B cell (primary cell): ENCODE measurements at regions not wholly inside any gene's neighbourhood (a gene's known extent, or its start where the extent isn't known, plus 50 kb on each side); places are given as distances from the start of the nearest gene placed in this dataset.

ENCODE experiments used
- ATAC-seq: fragments of 200-7000 bp; cut with Tn5 transposase; one replicate; pipeline ENCODE4 v1.10.0; 2021; ENCODE audit warnings: low read depth, mild to moderate bottlenecking, moderate number of reproducible peaks, moderate library complexity
- CTCF ChIA-PET: fragments of 350-600 bp; sonication (Branson Sonifier 250); formaldehyde crosslinking; loops from one replicate; lab custom pipeline; 2021; ENCODE audit warnings: antibody characterized with exemption, inconsistent platforms; lab: Charles Lee
- POLR2A ChIA-PET: fragments of 350-600 bp; sonication (Branson Sonifier 250); formaldehyde crosslinking; loops from one replicate; lab custom pipeline; 2021; ENCODE audit warnings: antibody characterized with exemption; lab: Charles Lee
- DNase-seq: peaks from one replicate; pipeline ENCODE4 v3.0.0; 2013
- H2AFZ ChIP-seq: 2 replicates; pipeline ENCODE4 v1.6.1; 2012; ENCODE audit warnings: mild to moderate bottlenecking, low read depth, low read length; ENCODE audit not compliant: insufficient read depth, poor library complexity, severe bottlenecking
- H3K27ac ChIP-seq, 2 donors: 1 replicate in 1 of 2; 2 replicates in 1 of 2; pipeline ENCODE4 v1.5.1; 2012 to 2013; ENCODE audit warnings: low read length in 2 of 2, mild to moderate bottlenecking in 2 of 2, moderate library complexity in 1 of 2
- H3K27me3 ChIP-seq, 4 experiments: fragments of 200-600 bp in 1 of 4; sonication (generic) in 1 of 4; replicated peaks in 1 of 4; 1 replicate in 2 of 4; 2 replicates in 2 of 4; pipeline versions ENCODE4 v1.6.1 to v1.7.0; 2013 to 2016; ENCODE audit warnings: low read length in 3 of 4, mild to moderate bottlenecking in 2 of 4, mixed read lengths in 1 of 4, moderate library complexity in 1 of 4; ENCODE audit not compliant: insufficient read depth in 4 of 4, control insufficient read depth in 3 of 4; ENCODE audit errors: control extremely low read depth in 1 of 4
- H3K36me3 ChIP-seq, 2 experiments: replicated peaks in 1 of 2; 1 replicate in 1 of 2; 2 replicates in 1 of 2; pipeline versions ENCODE4 v1.6.1 to v1.7.1; 2013; ENCODE audit warnings: low read length in 1 of 2; ENCODE audit not compliant: insufficient read depth in 2 of 2, control insufficient read depth in 1 of 2; ENCODE audit errors: control extremely low read depth in 1 of 2, extremely low read depth in 1 of 2
- H3K4me1 ChIP-seq, 2 donors: fragments of 200-600 bp in 1 of 2; sonication (generic) in 1 of 2; 1 replicate in 1 of 2; 2 replicates in 1 of 2; pipeline versions ENCODE4 v1.5.1 to v1.6.1; 2013 to 2017; ENCODE audit warnings: low read length in 2 of 2; ENCODE audit not compliant: control insufficient read depth in 2 of 2, insufficient read depth in 2 of 2
- H3K4me2 ChIP-seq: replicated peaks from 2 replicates; pipeline ENCODE3; 2012; ENCODE audit warnings: mild to moderate bottlenecking, low read depth, low read length; ENCODE audit not compliant: poor library complexity, severe bottlenecking
- H3K4me3 ChIP-seq, 5 experiments: fragments of 200-600 bp in 1 of 5; sonication (generic) in 1 of 5; 1 replicate in 3 of 5; 2 replicates in 2 of 5; pipeline versions ENCODE4 v1.5.1 to v1.7.0; 2011 to 2016; ENCODE audit warnings: low read length in 4 of 5, mild to moderate bottlenecking in 4 of 5, low read depth in 2 of 5, control low read depth in 1 of 5, moderate library complexity in 1 of 5; ENCODE audit not compliant: insufficient read depth in 1 of 5; ENCODE audit errors: control extremely low read depth in 1 of 5, extremely low read depth in 1 of 5
- H3K79me2 ChIP-seq: fragments of 200-600 bp; sonication (generic); one replicate; pipeline ENCODE4 v1.6.0; 2016; ENCODE audit warnings: low read length; ENCODE audit not compliant: control insufficient read depth, insufficient read depth
- H3K9ac ChIP-seq: fragments of 200-600 bp; sonication (generic); 2 replicates; pipeline ENCODE4 v1.6.1; 2017; ENCODE audit warnings: mild to moderate bottlenecking, low read length, moderate library complexity
- H3K9me3 ChIP-seq, 3 donors: one replicate each; pipeline versions ENCODE4 v1.6.1 to v1.7.1; 2013; ENCODE audit warnings: low read length in 2 of 3; ENCODE audit not compliant: control insufficient read depth in 2 of 3, insufficient read depth in 1 of 3; ENCODE audit errors: control extremely low read depth in 1 of 3
- H4K20me1 ChIP-seq: 2 replicates; pipeline ENCODE4 v1.6.0; 2012; ENCODE audit warnings: mild to moderate bottlenecking, low read length; ENCODE audit not compliant: insufficient read depth, control insufficient read depth, poor library complexity, severe bottlenecking
- H3K27ac Mint-ChIP-seq: one replicate; pipeline ENCODE4 v1.8.0; 2021; ENCODE audit warnings: mixed read lengths
- H3K27me3 Mint-ChIP-seq: one replicate; pipeline ENCODE4 v1.8.0; 2021; ENCODE audit warnings: mixed read lengths
- H3K4me1 Mint-ChIP-seq: one replicate; pipeline ENCODE4 v1.8.0; 2021; ENCODE audit warnings: mixed read lengths
- H3K4me3 Mint-ChIP-seq: one replicate; pipeline ENCODE4 v1.8.0; 2021; ENCODE audit warnings: mixed read lengths
- H3K9me3 Mint-ChIP-seq: one replicate; pipeline ENCODE4 v1.8.0; 2022; ENCODE audit warnings: mixed read lengths; ENCODE audit not compliant: insufficient read depth
- CTCF ChIP-seq: fragments of 200-600 bp; IDR thresholded peaks from one replicate; pipeline ENCODE4 v1.8.0; 2022; ENCODE audit warnings: antibody characterized with exemption, mild to moderate bottlenecking
- EZH2 ChIP-seq: IDR thresholded peaks from 2 replicates; pipeline ENCODE4 v1.6.1; 2012; ENCODE audit warnings: borderline replicate concordance, low read depth, mild to moderate bottlenecking, moderate library complexity, low read length; ENCODE audit not compliant: insufficient read depth, poor library complexity, severe bottlenecking
- WGBS: methylation state at CpG from one replicate; pipeline ENCODE4 v1.1.5; 2013; ENCODE audit warnings: missing lambda C conversion rate; ENCODE audit not compliant: insufficient coverage; 5-methylcytosine and 5-hydroxymethylcytosine counted together
- intact Hi-C: fragments of 100-400 bp; cut with micrococcal nuclease; formaldehyde crosslinking; loops from one replicate; pipeline ENCODE4 v1.10.0; 2022

GRCh38 chr2:57885742-57886141 is 160.9 kb upstream of the VRK2 start:
- Histone ChIP-seq H3K79me2 (no peaks in the 10 kb centered on the region), H3K9me3 (no peaks in the 10 kb centered on the region), H3K27me3 (no peaks in the 10 kb centered on the region), H3K27ac (no peak overlapping the region), H3K9ac (no peak overlapping the region), H3K36me3 (no peaks in the 10 kb centered on the region), H3K4me2 (no peak overlapping the region), H3K4me1 (no peaks in the 10 kb centered on the region), H3K4me3 (no peak overlapping the region), H4K20me1 (no peaks in the 10 kb centered on the region), H2AFZ (no peak overlapping the region)
- no peak overlapping the region for H3K27ac Mint-ChIP-seq
- ChIA-PET CTCF (no interaction called here), POLR2A (no interaction called here)
- no peaks in the 10 kb centered on the region for H3K27me3 Mint-ChIP-seq
- no peak for TF ChIP-seq EZH2
- TF ChIP-seq CTCF, result no peak
- ATAC-seq (no peak), DNase-seq (no peak)
- H3K9me3 Mint-ChIP-seq, result no peaks in the 10 kb centered on the region
- H3K4me3 Mint-ChIP-seq, result no peak overlapping the region
- no peaks in the 10 kb centered on the region for H3K4me1 Mint-ChIP-seq
- intact Hi-C loops, result no loop called here

GRCh38 chr2:57886161-57886786 is 160.3 kb upstream of the VRK2 start:
- intact Hi-C loops, result no loop called here
- Histone ChIP-seq H4K20me1 (no peaks in the 10 kb centered on the region), H3K27ac (no peak overlapping the region), H3K4me1 (no peaks in the 10 kb centered on the region), H3K4me3 (no peak overlapping the region), H2AFZ (no peak overlapping the region), H3K4me2 (no peak overlapping the region), H3K79me2 (no peaks in the 10 kb centered on the region), H3K36me3 (no peaks in the 10 kb centered on the region), H3K9me3 (no peaks in the 10 kb centered on the region), H3K27me3 (no peaks in the 10 kb centered on the region), H3K9ac (no peak overlapping the region)
- TF ChIP-seq EZH2 (no peak), CTCF (no peak)
- Mint-ChIP-seq H3K27me3 (no peaks in the 10 kb centered on the region), H3K4me3 (no peak overlapping the region), H3K4me1 (no peaks in the 10 kb centered on the region), H3K27ac (no peak overlapping the region), H3K9me3 (no peaks in the 10 kb centered on the region)
- ChIA-PET POLR2A (no interaction called here), CTCF (no interaction called here)
- DNase-seq, result no peak
- ATAC-seq, result no peak
- 87% methylated on average over 5 of the region's 13 CpGs for WGBS
